T-helper 2 cell (primary cell): ENCODE measurements at regions not wholly inside any gene's neighbourhood (a gene's known extent, or its start where the extent isn't known, plus 50 kb on each side); places are given as distances from the start of the nearest gene placed in this dataset.
A peak's percentile ranks its signal among the peaks of the same experiment; 100 is the strongest.
"Not testable (repeated sequence)": the region's sequence is repeated elsewhere in the genome, so short reads cannot be mapped to it uniquely, and the experiment has no call there.

Source experiments
- DNase-seq, 5 experiments: peaks; one replicate each; pipeline versions ENCODE4 v3.0.0 to v3.0.0-alpha.2; 2012 to 2022

DNA sequence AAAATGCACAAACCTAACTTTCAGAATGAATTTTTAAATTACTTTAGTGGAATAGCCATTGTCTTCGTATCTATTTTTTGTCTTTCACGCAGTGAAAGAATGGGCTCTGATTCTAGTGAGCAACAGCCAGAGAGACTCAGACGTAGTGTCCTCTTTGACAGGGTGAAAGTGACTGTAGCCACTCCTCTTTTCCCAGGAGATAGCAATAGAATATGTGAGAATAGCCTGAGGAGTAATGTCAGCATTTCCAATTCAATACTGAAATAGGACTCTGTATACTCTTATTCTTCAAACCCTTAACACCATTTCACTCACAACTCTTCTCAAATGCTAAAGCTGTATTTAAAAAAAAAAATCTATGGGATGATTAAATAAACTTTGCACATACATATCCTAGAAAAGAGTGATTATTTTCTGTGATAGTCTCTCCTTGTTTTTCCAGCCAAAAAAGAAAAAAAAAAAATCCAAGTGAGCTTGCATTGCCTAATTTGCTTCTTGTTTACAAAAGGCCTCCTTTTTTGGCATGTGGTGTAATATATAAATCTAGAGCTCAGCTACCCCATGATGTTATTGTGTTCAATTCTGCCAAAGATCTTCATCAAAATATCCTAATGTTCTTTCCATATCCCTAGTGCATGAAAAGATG lies 626.1 kb upstream of the SLITRK6 start:
- no peak for DNase-seq

DNA sequence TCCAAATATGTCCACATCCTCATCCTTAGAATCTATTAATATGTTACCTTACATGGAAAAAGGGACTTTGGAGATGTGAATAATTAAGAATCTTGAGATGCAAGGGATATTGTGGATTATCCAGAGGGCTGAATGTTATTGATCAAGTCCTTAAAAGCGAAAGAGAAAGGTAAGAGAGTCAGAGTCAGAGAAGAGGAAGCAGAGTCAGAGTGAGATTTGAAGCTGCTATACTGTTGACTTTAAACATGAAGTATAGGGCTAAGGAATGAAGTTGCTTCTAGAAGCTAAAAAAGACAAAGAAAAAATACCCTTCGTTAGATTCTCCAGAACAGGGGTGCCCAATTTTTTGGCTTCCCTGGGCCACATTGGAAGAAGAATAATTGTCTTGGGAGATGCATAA lies 627.2 kb upstream of the SLITRK6 start:
- DNase-seq, result peak in 1 of 5 experiments; percentile 16

DNA sequence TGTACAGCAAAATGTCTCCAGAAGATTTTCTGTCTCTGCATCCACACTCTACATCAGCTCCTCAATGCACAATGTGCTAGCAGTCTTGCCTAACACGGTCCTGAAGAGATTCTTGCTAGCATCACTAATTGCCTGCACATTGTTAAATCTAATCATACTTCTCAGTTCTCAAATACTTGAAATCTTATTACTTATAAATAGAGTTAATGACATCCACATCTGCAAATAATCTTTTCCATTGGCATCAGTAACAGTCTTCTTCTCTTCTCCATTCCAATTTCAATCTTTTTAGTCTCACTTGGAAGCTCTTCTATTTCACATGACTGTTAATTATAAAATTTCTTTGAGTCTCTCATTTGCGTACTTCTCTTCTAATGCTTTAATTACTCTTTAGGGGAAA lies 630.5 kb upstream of the SLITRK6 start:
- DNase-seq, result no peak

DNA sequence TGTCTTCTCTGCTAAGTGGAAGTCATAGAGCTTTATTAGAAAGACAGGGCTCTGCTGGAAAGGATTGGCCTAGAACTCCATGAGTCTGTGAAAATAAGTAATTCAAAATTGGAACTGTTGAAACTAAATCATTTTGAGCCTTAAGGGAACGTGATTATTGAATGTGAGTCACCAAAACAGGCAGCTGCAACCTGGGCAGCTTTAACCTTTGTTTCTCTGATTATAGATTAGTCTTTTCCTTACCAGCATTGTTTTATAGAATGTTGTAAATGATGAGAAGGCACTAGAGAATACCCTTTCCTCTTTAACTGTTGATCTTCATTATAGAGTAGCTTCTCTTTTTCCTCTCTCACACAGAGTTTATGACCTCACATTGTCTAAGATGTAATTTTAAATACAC lies 638.8 kb upstream of the SLITRK6 start:
- no peak for DNase-seq

DNA sequence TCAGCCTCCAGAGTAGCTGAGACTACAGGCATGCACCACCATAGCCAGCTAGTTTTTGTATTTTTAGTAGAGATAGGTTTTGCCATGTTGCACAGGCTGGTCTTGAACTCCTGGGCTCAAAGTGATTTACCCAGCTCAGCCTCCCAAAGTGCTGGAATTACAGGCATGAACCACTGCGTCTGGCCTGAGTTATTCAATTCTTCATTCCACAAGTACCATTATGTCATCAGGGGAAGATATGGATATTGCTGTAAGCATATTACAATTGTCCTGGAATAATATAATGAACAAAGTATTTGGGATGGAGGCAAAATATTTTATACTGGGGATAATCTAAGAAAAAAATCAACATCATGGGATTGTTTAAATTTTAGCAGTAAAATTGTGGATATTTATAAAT lies 646.0 kb upstream of the SLITRK6 start:
- DNase-seq, result no peak

DNA sequence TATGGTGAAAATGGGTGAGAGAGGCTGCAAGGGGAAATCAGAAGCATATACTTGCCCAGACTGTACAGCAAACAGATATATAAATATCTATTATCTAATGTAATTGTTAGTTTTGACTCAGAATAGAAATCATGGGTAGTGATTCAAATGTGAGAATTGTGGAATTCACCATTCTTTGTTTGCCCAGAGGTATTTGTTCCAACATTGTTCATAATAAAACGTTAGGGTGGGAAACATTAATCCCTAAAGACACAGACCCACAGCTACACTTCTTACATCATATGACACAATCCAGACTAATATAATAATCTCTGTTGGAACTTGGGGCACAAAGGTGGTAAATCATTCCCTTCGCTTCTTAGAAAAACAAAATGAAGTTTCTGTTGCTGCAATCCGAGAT lies 646.5 kb upstream of the SLITRK6 start:
- DNase-seq, result no peak

DNA sequence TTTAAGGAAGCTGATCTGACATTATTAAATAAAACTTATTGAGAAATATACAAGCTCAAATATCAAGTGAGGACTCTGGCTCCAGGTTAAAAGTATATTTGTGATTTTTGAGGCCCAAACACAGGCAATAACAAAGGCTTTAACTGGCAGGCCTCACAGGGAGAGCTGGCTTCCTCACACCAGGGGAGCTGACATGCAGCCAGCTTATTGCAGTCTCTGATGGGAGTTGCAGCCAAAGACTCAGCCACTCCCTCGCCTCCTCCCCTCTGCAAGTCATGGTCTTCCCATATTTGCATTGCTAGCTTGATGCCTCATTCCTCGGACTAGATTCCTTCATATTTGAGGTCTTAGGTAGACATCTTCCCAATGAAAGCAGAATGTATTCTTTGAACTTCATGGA lies 647.1 kb upstream of the SLITRK6 start:
- no peak for DNase-seq

DNA sequence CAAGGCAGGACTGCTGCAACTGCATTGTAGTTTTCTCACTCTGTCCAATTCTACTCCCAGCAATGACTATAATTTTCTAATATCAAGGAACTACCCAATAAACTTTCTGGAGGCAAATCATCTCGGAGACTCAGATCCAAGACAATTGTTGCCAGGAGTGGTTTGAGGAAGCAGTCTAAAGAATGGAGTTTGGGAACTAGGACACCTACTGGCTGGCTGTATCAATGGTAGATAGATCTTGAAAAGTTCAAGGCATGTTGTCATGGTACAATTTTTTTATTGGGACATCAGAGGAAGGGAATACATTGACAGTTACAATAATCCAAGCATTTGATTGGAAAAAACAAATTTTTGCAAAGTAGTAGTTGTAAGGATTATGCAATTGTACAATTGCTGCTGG lies 648.3 kb upstream of the SLITRK6 start:
- DNase-seq, result no peak

DNA sequence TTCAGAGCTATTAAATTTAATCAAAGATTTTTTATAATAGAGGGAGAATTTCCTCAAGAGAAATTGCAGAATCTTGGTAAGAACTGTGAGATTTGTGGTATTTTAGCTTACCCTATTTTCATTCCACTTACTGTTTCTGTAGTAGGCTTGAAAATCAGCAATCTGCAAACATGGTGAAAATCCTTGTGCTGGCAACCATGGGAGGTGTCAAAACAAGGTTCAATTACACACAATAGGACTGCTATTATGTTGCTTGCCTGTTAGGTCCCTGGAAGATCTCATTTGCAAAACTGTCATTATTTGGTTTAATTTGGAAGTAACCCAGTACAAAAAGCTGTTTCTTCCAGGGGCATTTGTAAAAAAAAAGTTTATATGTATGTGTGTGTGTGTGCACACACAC lies 662.8 kb upstream of the SLITRK6 start:
- DNase-seq, result no peak

DNA sequence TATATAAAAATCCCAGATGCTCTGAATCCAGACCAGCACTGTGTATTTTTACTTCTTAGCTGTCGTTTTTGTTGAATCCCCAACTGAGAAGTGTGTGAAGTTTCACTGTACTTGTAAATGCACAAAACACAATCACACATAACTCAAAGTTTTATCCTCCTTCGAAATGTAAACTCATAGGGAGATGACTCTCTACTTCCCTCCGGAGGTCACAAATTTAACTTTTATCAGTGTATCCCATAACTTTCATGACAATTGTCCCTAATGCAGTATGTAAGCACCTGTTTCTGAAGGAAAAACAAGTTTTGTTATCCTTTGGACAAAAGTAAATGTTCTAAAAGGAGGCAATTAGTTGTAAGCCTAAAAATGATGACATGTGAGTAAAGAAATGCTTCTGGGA lies 665.0 kb upstream of the SLITRK6 start:
- DNase-seq, result no peak

DNA sequence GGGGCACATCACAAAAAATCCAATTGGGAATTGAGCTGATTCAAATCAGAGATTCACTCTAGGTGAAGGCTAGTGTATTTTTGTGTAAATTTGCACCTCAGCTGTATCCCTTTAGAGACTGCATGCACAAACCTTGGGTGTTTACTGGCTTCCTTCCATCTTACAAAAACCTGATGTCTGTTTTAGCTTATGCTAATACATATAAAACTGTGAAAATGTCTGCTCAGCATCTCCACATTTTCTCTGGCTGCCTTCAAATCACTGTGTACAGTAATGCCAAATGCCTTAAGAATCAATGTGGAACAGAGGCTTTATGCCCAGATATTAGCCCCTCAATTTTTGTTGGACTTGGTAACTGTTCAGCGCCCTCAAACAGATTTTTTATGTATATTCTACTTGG lies 675.8 kb upstream of the SLITRK6 start:
- DNase-seq, result no peak

DNA sequence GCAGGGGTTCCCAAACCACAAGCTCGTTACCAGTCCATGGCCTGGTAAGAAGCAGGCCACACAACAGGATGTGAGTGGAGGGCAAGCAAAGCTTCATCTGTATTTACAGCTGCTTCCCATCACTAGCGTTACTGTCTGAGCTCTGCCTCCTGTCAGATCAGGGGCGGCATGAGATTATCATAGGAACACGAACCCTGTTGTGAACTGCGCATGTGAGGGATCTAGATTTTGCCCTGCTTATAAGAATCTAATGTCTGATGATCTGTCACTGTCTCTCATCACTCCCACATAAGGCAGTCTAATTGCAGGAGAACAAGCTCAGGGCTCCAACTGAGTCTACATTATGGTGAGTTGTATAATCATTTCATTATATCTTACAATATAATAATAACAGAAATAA lies 677.4 kb upstream of the SLITRK6 start:
- no peak for DNase-seq

DNA sequence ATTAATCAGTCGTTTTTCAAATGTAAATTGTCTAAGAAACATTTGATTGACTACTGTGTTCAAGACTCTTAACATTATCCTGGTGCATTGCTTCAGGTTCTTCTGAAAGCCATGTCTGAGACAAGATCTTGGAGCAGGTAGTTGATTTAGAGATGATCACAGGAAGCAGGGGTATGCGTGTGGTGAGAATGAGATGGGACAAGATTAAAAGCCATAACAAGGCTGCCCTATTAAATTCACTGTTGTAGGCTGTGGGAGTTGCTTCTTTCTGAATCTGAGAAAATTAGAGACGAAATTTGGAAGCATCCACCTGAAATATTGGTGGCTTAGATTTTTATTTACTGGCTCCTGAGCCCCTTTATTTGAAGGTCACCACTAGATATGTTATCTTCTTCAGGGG lies 687.4 kb upstream of the SLITRK6 start:
- no peak for DNase-seq

DNA sequence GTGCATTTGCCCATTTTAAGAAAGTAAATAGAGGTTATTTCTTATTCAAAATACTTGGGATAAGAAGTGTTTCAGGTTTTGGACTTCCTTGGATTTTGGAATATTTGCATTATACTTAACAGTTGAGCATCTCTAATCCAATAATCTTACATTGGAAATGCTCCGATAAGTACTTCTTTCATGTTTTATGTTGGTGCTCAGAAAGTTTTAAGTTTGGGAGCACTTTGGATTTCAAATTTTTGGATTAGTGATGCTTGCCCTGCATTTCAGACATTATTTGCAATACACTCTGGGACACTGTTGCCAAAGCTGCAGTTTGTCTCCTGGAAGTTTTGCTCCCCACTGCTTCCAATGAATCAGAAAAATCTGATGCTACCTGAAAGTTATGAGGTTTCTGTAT lies 691.9 kb upstream of the SLITRK6 start:
- DNase-seq, result no peak

DNA sequence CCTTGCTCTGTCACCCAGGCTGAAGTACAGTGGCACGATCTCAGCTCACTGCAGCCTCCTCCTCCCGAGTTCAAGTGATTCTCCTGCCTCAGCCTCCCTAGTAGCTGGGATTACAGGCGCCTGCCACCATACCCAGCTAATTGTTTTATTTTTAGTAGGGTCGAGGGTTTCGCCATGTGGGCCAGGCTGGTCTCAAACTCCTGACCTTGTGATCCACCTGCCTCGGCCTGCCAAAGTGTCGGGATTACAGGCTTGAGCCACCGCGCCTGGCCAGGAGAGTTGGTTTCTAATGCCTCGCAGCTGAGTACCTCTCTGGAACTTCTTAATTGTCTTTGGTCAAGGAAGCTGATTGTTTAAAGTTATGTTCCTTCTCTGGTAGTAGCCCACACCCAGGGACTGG lies 702.7 kb upstream of the SLITRK6 start:
- DNase-seq, result not testable (repeated sequence)

DNA sequence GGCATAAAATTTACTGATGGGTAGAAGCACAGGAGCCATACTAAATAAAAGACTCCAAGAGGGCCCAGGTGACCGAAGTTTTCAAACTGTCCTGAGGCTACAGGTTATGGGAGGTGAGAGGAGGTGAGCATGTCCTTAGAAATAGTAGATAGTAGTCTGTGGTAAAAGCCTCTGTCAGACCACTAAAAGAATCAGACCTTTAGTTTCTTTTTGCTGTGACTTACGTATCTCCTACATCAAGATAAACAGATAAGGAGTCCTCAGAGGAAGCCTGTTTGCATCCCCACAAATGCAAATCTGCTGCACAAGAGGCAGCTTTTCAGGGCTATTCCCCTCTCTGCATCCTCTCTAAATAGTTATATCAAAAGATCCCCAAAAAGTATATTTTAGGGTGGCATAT lies 711.6 kb upstream of the SLITRK6 start:
- peak in 1 of 5 experiments; percentile 1 for DNase-seq

DNA sequence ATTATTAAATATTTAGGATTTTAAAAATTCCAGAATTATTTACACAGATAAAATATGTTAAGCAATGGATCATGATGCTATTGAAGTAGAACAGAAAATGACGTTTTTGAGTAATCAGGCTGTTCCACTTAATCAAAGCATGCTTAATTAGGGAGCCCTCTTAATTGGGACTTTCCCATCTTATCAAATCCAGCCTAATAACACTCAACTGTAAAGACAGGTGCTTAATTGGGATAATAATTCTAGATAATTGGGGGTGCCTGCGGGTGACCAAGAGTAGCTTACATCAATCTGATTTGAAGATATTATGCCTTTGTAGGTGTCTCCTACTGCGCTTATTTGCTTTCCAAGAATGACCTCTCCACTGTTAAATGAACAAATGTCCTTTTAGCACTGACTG lies 742.2 kb upstream of the SLITRK6 start:
- no peak for DNase-seq

DNA sequence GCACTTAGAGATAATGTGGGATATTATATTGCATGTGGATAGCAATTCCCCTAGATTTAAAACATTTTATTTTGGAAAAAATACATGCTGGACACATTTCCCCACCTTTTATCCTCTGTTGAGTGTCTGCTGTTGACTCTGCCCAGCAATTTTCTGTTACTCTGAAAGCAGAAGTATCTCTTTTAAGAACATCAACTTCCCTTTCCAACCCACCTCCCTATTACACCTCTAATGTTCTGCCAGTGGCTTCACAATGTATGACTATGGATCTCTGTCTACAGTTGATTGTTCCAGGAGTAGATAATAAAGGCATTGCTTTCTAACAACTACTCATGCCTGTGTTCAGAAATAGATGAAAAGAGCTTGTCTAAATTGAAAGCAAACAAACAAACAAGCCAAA lies 754.8 kb upstream of the SLITRK6 start:
- DNase-seq, result no peak

DNA sequence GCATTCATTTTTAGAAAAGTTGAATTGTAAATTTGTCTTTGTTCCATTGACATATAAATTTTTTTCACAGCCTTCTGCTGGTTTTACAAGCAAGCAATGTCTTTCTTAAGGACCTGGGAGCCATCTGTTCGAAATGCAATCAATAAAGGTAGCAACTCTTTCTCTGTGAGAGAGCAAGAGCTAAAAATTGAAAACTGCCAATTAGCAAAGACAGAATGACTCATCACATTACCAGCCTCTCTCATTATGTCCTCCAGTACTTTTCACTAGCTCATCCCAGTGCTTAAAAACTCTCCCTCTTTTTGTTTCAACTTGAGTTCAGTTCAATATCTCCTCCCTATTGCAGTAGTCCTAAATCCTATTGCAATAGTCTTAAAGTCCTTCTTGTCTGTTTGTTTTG lies 760.7 kb upstream of the SLITRK6 start:
- DNase-seq, result no peak

DNA sequence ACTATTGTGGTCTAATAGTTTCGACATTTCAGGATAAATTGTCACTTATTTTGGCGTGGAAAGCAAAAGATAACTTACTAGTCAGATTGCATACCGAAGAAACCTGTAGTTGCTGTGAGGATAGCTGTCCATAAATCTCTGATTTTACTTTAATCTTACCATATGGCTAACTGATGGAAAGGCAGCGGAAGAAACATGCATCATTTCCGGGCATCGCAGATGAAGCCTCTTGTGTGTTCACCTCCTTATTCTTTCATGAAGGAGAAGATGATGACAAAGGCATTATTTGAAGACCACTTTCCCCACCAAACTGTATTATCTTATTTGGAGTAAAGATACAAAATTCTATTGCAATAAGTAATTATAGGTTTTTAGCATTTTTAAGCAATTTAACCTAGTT lies 763.6 kb upstream of the SLITRK6 start:
- DNase-seq, result no peak

DNA sequence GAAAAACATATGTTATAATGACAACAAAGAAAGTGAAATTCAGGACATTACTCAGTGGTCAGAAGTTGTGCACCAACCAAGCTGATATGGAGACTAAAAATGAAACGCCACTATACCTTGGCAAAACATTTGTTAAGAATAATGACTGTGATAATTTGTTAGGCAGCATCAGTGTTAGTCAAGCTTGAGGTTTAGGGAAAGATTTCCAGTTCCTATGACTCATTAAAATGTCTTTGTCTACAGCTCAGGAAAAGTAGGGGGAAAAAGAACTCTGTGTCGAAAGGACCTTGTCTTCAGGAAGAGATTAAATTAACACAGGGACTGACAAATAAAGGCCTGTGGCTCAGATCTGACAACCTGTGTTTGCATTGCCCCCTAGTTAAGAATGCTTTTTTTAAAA lies 764.1 kb upstream of the SLITRK6 start:
- no peak for DNase-seq

DNA sequence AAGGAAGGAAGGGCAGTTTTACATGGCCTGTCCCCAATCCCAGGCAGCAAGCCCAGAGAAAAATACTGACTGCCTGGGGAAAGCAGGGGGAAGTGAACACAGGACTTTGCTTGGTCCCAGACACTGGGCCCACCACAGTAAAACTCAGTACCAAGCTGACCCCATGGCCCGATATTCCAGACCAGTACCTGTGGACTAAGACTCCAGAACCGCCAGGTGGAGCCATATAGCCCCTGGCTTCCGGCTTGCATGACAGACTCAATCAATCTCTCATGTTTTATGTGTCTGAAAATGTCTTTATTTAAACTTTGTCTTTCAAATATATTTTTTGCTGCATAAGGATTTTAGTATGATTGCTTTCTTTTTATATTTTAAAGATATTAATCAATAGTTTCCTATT lies 767.9 kb upstream of the SLITRK6 start:
- DNase-seq, result no peak

DNA sequence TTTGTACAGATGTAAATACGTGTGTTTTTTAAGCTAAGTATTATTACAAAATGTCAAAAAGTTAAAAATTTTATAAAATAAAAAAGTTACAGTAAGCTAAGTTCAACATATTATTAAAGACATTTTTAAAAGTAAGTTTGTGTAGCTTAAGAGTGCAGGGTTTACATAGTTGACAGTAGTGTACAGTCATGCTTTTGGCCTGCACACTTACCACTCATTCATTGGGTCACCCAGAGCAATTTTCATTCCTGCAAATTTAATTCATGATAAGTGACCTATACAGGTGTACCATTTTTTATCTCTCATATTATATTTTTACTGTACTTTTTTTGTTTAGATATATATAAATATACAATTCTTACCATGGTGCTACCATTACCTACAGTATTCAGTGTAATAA lies 769.9 kb upstream of the SLITRK6 start:
- no peak for DNase-seq

DNA sequence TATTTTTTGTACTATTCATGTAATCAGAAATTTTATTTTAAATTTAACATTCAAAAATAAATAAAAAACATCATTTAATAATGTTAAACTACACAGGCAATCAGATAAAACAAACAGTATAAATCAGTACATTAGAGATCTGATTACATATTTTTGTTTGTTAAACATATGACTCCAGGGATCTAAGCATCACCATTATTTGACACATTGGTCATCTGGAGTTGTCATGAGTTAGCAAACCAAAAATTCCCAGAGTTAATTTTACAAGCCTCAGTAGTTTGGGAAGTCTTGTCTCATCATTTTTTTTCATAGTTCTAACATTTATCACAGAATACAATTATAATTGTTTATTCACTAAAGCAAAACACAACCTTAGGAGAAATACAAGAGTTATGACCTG lies 770.8 kb upstream of the SLITRK6 start:
- no peak for DNase-seq

DNA sequence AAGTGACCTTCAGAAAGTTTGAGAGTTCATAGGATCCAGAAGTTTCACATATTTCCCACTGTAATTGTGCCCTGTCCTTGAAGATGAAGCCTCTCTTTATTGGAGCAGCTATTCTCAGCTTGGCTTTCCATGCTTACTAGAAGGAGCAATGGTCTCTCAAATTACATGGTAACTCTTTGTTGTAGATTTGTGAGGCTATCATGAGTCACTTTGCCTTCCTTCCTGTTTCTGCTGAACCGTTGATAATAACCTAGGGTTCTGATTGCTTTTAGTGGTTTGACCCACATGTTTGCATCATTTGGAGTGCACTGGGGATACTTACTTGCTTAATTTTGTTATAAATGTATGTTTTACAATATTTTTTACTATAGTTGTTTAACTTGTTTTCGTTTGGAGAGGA lies 772.9 kb upstream of the SLITRK6 start:
- no peak for DNase-seq

DNA sequence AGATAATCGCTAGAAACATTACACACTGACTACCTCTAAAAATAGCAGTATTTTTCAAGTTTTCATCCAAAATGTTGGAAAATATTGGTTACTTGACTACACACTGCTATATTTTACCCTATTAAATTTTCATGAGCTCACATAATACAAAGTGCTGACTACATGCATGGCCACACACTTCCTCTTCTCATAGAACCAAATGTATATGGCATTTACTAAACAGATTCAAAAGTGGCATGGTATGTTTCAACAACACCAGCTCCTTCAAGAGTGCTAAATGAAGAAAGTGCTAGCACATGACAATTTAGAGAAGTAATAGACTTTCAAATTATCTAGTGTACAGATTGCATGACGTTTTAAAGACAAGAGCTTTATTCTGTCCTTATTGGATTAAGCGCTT lies 780.4 kb upstream of the SLITRK6 start:
- no peak for DNase-seq
